Retina (tissue), 1 donor: ENCODE measurements at regions not wholly inside any gene's neighbourhood (a gene's known extent, or its start where the extent isn't known, plus 50 kb on each side); places are given as distances from the start of the nearest gene placed in this dataset.

ENCODE experiments used
- DNase-seq: peaks from one replicate; pipeline ENCODE4 v3.0.0-alpha.2; 2016

DNA sequence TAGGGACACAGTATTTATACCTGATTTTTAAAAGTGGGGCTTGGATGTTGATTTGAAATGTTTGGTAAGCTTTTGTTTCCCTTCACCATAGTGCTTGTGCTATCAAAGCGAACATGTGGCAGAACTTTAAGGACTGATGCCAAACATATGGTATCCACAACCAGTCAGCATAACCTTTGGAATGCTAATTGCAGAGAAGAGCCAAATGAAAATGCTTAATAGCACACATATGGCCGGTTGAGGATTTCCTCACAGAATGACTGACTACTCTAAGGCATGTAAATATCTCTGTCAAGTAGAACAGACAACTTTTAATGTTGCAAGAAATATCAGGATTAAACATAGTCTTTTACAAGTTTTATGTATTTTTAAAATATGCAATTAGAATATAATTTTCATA, 120.9 kb upstream of the COL3A1 start:
- DNase-seq: no peak

DNA sequence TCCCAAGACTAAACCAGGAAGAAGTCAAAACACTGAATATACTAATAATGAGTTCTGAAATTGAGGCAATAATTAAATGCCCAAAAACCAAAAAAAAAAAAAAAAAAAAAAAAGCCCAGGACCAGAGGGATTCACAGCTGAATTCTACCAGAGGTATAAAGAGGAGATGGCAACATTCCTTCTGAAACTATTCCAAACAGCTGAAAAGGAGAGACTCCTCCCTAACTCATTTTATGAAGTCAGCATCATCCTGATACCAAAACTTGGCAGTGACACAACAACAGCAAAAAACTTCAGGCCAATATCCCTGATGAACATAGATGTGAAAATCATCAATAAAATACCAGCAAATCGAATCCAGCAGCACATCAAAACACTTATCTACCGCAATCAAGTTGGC, 108.5 kb upstream of the COL3A1 start:
- DNase-seq: no peak

DNA sequence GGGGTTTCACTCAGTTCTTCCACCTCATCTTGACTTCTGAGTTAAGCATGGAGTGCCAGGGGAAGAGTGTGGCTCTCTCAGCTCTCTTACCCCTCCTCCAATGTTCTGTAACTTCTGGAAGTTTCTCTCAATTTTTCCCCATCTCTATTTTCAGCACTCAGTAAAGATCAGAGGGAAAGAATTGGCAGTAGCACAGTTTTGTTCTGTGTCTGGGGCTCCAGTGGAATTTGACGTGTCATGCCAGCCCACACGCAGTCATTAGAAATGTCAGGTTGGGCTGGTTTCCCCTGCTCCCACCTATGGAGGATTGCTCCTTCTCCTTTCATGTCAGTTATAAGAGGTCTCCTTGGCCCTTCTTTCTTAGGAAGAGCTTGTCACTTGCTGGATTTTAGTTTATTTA, 104.6 kb upstream of the COL3A1 start:
- no peak for DNase-seq

DNA sequence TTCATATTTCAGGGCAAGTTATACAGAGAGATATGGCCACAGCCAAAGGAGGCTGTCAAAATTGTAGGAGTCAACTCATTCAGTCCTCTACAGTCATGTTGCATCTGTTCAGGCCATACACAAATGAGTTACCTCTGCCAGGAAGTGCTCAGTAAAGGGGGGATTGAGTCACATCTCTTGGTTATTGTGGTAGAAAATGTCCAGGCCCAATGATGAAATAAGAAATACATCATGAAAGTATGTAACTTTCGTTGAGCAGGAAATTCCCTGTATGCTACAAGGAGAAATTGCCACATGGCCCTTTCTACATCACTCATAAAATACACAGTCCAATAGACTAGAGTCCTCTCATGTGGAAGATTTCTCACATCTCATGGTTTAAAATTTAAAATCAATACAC, 103.9 kb upstream of the COL3A1 start:
- DNase-seq: no peak

DNA sequence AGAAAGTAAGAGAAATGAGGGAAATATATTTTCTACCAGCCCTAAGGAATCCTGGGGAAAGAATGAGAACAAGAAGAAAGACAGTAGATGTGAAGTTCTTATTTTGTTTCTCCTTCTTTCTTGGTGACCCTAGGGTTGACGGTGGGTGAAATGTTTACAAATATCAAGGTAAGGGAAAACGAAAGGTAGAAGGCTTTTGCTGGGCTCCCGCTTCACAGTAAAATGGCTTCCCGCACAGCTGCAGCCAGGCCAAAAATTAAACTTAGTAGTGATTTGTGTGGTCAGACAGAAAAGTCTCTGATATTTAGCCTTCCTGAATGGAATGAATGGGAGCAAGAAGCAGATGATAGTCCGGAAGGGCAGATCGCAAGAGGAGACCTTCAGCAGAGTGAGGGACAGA, 99.1 kb upstream of the COL3A1 start:
- no peak for DNase-seq

DNA sequence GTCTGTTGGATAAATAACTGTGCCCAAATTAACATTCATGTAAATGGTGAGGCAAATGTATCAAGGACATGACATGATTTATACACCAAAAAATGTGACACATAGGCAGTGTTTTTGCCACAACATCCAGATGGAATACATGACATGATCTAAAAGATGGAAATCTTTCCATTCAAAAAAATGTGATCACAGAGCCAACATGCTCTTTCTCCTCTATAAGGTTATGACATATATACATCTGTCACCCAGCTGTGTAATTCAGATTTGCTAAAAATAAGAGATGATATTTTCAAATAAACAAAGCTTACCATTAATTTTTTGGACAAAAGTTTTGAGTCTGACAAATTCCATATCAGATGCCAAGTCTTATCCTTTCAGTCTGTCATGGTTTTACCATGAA, 95.5 kb upstream of the COL3A1 start:
- DNase-seq: no peak

DNA sequence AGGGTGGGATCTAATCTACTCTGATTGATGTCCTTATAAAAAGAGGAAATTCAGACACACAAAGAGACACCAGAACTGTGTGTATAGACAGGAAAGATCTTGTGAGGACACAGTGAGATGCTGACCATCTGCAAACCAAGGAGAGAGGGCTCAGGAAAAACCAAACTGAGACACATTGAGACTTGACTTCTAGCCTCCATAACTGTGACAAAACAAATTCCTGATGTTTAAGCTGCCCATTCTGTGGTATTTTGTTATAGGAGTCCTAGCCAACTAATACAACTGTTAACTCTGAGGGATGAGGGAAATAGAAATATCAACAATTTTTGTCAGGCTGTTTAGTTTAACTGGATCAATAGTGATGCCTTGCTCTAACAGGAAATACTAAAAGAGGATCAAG, 93.4 kb upstream of the COL3A1 start:
- DNase-seq: no peak

DNA sequence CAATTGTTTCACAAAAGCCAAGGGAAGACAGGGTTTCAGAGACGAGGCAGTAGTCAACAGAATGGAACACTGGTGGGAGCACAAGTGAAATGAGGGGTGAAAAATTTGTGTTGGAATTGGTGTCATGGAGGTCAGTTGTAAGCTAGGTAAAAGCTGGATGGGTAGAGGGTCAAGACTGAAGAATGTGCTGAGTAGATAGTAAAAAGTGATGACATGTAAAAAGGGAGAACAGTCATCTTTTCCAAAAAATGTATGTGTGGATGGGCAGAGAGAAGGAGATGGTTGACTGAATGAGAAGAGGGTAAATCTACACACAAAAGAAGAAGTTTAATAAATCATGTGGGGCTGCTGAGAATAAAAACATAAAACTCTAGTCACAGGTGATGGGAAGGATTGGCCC, 92.7 kb upstream of the COL3A1 start:
- DNase-seq: no peak

DNA sequence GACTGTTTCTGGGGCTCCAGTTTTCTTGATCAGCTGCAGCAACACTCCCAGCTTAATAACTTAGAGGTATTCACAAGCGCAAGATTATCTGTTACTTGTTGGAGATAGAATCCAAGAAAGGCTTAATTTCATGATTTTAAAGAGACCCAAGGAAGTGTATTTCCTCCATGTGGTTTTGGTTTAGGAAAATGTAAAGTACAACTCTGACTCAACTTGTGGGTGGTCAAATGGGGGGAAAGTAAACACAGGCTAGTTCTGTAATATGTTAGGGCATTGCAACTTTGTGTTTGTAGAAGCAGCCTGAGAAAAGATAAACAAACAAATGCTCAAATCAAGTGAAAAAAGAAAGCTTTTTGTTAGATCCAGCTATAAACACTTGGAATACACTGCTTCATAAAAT, 90.1 kb upstream of the COL3A1 start:
- no peak for DNase-seq

DNA sequence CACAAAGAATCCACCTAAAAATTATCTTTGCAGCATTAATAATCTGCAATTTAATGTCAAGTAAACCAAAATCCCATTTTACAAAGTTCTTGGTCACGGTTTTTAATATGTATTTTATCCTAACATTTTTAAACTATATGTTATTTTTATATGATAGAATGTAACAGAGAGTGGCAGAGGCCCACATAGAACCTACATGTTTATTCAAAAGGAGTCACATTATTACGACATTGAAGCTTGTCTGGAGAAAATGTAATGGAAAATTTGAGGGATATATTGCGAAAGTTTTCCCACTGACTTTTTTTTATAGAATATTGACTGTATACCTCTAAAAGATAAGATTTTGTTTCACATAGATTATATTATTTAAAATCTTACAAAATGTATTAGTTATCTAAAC, 89.7 kb upstream of the COL3A1 start:
- DNase-seq: no peak

DNA sequence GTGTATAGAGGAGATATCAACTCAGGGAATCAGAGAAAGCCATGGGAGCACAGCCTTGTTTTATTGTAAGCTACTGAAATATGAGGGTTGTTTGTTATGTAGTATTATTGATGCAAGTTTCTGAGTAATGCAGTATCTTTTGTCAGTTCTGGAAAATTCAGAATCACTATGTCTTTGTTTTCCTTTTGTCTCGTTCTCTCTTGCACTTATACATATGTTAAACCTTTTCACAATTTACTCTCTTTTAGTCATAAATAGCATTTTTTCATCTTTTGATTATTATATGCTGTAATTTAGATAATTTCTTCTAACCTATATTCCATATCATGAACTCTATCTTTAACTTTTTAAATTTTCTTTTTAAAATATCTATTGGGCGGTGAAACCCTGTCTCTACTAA, 85.0 kb upstream of the COL3A1 start:
- DNase-seq: no peak

DNA sequence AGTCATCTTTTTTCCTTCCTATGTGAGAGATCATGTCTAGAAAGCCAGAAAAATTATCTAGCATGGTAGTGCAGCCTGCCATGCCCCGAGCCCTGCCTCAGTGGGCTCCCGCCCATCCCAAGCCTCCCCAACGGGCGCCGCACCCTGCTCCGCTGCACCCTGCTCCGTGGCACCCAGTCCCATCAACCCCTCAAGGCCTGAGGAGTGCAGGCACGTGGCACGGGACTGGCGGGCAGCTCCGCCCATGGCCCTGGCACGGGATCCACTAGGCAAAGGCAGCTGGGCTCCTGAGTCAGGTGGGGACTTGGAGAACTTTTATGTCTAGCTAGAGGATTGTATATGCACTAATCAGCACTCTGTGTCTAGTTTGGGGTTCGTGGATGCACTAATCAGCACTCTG, 83.4 kb upstream of the COL3A1 start:
- DNase-seq: no peak

DNA sequence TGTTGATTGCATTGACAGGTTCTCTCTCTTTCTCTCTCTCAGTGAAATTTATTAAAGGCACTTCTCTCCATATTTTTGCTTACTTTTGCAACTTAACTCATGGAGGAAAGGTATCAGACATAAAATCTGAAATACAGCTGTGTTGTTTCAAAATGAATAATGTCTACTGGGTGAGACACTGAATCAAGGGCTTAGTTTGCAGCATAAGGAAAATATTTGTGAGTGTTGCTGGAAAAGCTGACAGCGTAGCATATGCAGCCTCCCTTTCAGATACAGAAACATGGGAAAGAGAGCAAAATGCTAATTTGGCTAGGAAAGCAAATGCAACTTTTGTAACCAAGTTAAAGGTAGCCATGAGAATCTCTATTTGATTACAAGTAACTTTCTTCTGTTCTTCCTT, 81.5 kb upstream of the COL3A1 start:
- no peak for DNase-seq

DNA sequence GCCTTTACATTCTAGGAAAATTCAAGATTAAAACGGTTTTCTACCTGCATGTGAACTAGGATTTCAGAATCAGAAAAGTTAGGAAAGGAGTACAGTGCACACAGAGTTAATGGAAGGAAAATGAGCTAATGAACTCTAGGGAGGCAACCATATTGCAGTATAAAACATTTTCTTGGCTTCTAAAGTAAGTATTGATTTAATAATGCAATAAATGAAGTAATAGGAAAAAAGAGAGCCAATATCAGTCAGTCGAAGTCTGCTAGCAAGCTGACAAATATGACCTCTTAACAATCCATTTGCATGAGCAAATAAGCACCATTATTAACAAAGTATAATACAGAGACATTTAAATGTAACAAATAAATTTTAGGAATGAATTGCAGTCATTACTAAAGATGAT, 80.2 kb upstream of the COL3A1 start:
- DNase-seq: no peak

DNA sequence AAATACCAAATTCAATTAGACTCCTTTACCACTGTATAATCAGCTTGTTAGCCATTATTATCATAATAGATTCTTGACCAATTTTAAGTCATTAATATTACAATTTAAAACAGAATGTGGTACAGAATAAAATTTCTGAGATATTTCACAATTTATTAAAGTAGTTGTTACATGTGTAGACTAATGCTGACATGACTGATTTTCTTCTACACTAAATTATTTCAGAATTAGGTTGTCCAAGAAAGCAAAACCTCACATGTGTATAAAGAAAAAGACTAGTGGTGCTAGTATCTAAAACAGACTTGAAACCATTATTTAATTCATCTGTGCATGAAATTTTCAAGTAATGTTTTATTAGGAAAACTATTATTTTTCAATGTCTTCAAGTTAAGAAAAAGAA, 79.2 kb upstream of the COL3A1 start:
- DNase-seq: no peak

DNA sequence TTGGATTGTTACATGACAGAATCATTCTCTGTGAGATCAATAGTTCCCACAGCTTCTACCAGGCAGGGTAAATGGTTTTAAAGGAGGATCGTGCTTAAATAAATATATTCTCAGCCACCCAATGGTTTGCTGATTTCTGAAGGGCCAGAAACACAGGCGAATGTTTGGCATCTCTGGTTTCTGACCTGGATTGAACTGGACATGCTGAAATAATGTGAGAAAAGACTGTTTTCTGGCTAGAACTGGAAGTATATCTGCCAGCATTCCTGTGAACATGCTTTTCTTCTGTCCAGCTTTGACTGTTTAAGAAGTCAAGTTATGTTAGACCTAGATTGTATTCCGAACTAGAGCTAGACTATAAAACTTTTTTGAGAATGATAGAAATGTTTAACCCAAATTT, 77.1 kb upstream of the COL3A1 start:
- DNase-seq: no peak

DNA sequence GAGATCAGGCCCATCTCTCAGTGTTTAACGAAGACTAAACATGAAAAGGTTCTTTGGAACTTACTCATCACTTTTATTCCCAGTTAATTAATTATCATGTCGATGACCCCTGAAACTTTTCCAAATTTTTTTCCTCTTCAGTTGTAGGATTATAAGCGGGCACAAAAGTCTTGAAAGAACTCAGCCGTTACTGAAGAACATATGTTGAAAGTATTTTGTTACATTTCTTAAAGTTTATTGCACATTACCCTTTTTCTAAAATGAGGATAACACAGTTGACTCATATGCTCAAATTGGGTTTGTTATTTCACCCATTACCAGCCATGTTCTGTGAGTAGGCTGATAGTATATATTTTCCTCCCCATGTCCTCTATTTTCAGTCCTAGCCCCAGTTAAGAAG, 75.9 kb upstream of the COL3A1 start:
- DNase-seq: no peak

DNA sequence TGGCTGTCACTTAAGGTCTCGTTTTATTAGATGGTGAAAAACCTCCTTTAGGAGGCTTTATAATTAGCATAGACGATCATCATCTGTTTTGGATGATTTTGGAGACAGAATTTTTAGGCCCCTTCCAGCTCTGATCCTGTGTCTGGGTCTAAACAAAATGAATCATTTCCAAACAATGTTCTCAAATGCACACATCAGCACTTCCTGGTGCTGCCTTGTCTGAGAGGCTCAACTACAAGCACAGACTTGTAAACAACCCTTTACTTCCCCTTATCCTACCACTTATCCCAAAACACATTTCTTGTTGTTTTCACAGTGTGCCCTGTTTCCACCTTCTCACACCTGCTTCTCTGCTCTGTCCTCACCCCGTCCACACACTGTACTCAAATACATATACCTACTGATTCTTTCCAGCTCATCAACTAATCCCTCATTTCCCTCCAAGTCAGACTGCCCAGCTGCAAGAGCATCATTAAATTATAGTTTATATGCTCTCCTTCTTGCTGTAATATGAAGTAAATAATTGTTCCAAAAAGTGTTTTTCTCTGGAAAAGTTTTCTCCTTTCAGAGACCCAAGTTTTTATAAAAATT, 71.2 kb upstream of the COL3A1 start:
- DNase-seq: no peak

DNA sequence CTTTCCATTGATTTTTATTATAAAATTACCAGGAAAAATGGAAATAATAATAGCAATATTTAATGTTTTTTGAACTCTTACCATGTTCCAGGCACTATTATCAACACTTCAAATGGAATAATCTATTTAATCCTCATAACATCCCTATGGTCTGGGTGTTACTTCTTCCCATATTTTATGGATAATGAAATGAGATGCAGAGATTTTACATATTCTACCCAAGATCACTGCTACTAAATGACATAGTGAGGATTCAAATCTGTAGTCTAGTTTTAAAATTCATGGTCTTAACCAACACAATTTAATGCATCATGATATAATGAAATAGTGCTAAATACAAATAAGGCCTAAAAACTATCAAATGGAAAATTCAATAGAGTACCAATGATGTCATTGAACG, 70.4 kb upstream of the COL3A1 start:
- DNase-seq: no peak

DNA sequence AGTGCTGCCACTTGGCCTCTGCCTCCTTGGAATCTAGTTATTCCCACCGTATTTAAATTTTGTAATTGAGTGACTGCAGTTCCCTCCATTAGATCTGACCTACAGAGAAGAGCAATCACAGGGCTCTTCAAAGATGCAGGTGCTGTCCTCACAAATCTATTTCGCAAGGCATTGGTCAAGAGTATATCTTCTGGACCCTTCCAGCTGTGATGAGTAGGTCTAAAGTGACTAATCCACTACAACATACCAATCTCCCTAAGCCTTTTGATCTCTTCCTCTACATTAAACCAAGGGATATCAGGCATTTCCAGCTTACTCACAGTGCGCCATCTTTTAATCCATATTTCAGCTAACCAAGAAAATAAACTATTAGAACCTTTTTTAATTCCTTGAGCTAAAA, 65.1 kb upstream of the COL3A1 start:
- no peak for DNase-seq

DNA sequence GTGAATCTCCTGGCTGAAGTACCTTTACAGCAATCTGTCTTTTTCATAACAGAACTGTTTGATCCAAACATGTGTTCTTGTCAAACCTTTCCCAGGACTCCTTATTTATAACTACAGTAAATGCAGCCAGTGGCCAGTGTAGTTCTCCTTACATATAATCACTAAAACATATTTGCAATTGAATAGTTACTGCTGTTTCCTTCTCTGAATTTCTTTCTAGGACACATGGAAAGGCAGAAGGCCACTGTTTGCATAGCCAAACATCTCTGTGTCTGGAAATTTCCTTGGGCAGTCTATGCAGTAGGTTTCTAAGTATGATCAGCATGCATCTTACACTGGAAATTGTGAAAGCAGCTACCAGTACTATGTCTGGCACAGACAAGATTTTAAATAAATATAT, 57.4 kb upstream of the COL3A1 start:
- no peak for DNase-seq

DNA sequence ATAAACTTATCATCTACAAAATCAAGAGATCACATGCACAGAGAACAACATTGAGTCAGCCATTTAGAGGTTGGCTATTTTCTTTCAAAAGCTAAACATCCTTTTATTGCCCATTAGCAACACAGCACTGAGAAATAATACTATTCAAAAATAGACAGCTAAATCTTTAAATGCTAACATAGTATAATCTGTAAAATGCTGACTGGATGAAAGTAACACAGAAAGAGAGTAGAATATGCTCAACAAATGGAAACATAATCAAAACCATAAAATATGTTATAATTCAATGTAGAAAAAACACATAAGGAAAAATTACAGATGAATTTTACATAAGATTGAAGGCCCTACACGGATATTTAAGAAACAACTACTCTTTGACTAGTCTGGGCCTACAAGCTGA, 56.5 kb upstream of the COL3A1 start:
- DNase-seq: no peak

DNA sequence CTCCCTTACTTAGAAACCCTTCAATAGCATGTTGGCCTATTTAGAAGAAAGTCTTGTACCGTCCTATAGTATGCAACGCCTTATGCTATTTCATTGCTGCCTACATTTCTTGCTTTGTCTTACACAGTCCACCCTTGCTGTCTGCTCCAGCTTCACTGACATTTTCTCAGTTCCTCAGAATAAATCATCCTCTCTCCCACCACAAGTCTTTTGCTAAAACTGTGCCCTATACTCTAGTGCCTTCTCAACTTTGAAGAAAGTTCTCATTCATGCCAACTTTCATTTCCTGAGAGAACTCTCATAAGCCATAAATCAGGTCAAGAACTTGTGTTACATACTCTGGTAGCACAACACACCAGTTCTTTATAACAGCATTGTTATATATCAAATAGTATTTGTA, 54.3 kb upstream of the COL3A1 start:
- DNase-seq: no peak

DNA sequence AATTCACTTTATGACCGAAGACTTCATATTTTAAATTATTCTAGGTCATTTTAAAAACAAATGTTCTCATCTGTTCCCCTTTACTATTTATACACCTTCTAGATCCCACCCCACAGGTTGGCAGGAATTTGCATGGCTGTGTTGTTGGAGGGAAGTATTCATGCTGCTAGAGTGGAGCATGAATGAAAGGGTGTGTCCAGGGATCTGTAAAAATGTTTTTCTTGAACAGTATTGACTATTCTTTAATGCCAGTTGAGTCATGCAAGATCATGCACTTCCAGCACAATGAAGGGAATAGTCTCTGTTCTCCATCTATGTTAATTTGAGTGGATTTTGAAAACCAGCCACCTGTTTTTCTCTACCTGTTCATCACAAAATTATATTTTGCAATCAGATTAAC, 52.0 kb upstream of the COL3A1 start:
- DNase-seq: no peak
